ENCODE measurements at regions not wholly inside any gene's neighbourhood (a gene's known extent, or its start where the extent isn't known, plus 50 kb on each side); places are given as distances from the start of the nearest gene placed in this dataset.

- TF ChIP-seq, protein P1, sequence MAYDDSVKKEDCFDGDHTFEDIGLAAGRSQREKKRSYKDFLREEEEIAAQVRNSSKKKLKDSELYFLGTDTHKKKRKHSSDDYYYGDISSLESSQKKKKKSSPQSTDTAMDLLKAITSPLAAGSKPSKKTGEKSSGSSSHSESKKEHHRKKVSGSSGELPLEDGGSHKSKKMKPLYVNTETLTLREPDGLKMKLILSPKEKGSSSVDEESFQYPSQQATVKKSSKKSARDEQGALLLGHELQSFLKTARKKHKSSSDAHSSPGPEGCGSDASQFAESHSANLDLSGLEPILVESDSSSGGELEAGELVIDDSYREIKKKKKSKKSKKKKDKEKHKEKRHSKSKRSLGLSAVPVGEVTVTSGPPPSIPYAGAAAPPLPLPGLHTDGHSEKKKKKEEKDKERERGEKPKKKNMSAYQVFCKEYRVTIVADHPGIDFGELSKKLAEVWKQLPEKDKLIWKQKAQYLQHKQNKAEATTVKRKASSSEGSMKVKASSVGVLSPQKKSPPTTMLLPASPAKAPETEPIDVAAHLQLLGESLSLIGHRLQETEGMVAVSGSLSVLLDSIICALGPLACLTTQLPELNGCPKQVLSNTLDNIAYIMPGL (CRISPR knock-in tag; IDR thresholded peaks at IDR 0.05; ENCODE audit: borderline replicate concordance), result no peak
- TF ChIP-seq RAD21 (conservative IDR thresholded peaks at IDR 0.05 in 1 of 2, IDR thresholded peaks at IDR 0.05 in 1 of 2) (no peak), ESRRA (IDR thresholded peaks at IDR 0.05; ENCODE audit: borderline replicate concordance, low read length) (no peak), TFCP2L1 (CRISPR knock-in tag; IDR thresholded peaks at IDR 0.05) (no peak), RCOR1 (IDR thresholded peaks at IDR 0.05; ENCODE audit: low read depth, low read length) (no peak), CBX2 (IDR thresholded peaks at IDR 0.05; ENCODE audit: borderline replicate concordance, low read depth) (no peak), POLR2A (IDR thresholded peaks at IDR 0.05; ENCODE audit: low read length) (no peak), EP300 (IDR thresholded peaks at IDR 0.05) (no peak), HOXA7 (CRISPR knock-in tag; IDR thresholded peaks at IDR 0.05) (no peak), FOXS1 (CRISPR knock-in tag; IDR thresholded peaks at IDR 0.05) (no peak), TP53 (CRISPR knock-in tag; IDR thresholded peaks at IDR 0.05) (no peak), NR3C1 (IDR thresholded peaks at IDR 0.05) (no peak), ZNF302 (CRISPR knock-in tag; IDR thresholded peaks at IDR 0.05) (no peak)
- TF ChIP-seq, protein P2, sequence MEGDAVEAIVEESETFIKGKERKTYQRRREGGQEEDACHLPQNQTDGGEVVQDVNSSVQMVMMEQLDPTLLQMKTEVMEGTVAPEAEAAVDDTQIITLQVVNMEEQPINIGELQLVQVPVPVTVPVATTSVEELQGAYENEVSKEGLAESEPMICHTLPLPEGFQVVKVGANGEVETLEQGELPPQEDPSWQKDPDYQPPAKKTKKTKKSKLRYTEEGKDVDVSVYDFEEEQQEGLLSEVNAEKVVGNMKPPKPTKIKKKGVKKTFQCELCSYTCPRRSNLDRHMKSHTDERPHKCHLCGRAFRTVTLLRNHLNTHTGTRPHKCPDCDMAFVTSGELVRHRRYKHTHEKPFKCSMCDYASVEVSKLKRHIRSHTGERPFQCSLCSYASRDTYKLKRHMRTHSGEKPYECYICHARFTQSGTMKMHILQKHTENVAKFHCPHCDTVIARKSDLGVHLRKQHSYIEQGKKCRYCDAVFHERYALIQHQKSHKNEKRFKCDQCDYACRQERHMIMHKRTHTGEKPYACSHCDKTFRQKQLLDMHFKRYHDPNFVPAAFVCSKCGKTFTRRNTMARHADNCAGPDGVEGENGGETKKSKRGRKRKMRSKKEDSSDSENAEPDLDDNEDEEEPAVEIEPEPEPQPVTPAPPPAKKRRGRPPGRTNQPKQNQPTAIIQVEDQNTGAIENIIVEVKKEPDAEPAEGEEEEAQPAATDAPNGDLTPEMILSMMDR (IDR thresholded peaks at IDR 0.05), result no peak
Observed at GRCh38 chr1:29437946-29438345, 201.6 kb downstream of the PTPRU start.
